ENCODE measurements at regions not wholly inside any gene's neighbourhood (a gene's known extent, or its start where the extent isn't known, plus 50 kb on each side); places are given as distances from the start of the nearest gene placed in this dataset.
"Not testable (repeated sequence)": the region's sequence is repeated elsewhere in the genome, so short reads cannot be mapped to it uniquely, and the experiment has no call there.

DNA sequence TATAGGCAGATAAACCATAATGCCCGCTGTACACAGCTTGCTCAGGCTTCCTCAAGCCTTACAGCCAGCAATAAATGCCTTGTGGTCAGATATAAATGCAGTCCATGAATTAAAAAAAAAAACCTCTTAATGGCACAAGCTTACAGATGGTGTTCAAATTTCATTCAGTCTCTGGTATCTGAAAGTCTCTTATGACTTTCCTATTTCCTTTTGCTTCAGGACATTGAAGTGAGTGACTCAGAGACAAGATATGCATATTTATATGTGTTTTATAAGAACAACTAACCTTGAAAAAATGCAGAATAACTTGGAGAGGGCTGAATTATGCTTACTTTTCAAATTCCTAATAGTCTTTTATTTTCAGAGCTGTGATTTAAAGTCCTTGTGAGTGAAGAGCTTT is 426.9 kb upstream of the MIS18BP1 start:
- Mint-ChIP-seq H3K27me3 (ENCODE audit: low read depth) (no peaks in the 10 kb centered on the region), H3K27ac (no peak overlapping the region), H3K4me1 (ENCODE audit: low read depth) (no peaks in the 10 kb centered on the region), H3K36me3 (ENCODE audit: low read depth) (no peaks in the 10 kb centered on the region), H3K4me3 (no peak overlapping the region), H3K9me3 (peaks cover 12% of the 10 kb centered on the region)

DNA sequence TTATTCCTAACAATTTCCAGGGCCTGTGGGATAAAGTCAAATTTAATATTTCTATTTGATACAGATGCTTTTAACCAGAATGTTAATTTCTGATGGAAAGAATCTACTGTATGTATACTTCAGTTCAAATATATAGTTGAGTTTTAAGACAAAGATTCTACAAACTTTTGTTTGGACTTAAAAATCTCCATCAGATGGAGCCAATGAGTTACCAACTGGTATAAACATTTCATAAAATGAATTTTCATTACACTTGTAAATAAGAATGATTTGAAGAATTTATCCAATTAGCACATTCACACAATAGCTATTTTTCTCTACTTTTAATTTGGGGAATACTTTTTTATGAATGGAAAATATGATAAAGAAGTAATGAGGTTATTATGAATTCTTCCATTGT is 425.2 kb upstream of the MIS18BP1 start:
- H3K4me1 Mint-ChIP-seq (ENCODE audit: low read depth), result no peaks in the 10 kb centered on the region
- H3K27ac Mint-ChIP-seq, result no peak overlapping the region
- H3K9me3 Mint-ChIP-seq, result peaks cover 13% of the 10 kb centered on the region
- no peaks in the 10 kb centered on the region for H3K36me3 Mint-ChIP-seq (ENCODE audit: low read depth)
- H3K4me3 Mint-ChIP-seq, result no peak overlapping the region
- H3K27me3 Mint-ChIP-seq (ENCODE audit: low read depth), result no peaks in the 10 kb centered on the region

DNA sequence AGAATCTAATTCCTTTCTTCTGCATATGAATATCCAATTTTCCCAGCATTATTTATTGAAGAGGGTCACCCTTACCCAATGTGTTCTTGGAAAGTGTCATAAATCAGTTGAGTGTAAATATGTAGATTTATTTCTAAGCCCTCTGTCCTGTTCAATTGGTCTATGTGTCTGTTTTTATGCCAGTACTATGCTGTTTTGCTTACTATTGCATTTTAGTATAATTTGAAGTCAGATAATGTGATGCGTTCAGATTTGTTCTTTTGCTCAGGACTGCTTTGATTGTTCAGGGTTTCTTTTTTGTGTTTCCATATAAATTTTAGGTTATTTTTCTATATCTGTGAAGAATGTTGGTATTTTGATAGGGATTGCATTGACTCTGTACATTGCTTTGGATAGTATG is 420.4 kb upstream of the MIS18BP1 start:
- H3K36me3 Mint-ChIP-seq (ENCODE audit: low read depth), result no peaks in the 10 kb centered on the region
- no peak overlapping the region for H3K27ac Mint-ChIP-seq
- no peak overlapping the region for H3K4me3 Mint-ChIP-seq
- no peaks in the 10 kb centered on the region for H3K4me1 Mint-ChIP-seq (ENCODE audit: low read depth)
- peaks cover 8% of the 10 kb centered on the region for H3K9me3 Mint-ChIP-seq
- no peaks in the 10 kb centered on the region for H3K27me3 Mint-ChIP-seq (ENCODE audit: low read depth)

DNA sequence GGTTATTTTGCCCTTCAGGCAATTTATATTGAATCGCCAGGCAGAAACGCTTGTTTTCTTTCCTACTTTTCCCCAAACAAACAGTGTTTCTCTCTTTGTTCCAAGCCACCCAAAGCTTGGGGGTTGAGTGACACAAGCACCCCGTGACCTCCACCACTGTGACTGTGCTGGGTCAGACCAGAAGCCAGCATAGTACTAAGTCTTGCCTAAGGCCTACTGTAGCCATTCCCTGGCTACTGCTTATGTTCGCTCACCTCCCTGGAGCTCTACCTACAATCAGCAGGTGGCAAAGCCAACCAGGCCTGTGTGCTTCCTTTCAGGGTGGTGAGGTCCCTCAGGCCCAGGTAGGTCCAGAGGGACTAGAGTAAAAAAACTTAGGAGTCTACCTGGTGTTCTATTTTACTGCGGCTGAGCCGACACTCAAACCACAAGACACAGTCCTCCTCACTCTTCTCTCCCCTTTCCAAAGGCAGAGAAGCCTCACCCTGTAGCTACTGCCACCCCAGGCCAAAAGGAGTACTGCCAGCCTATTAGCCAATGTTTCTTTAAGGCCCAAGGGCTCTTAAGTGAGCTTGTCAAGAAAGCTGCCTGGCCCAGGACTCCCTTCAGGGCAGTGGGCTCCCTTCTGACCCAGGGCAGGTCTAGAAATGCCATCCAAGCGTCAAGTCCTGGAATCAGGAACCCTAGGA is 411.8 kb upstream of the MIS18BP1 start:
- H3K27me3 Mint-ChIP-seq (ENCODE audit: low read depth), result no peaks in the 10 kb centered on the region
- H3K4me3 Mint-ChIP-seq, result no peak overlapping the region
- H3K9me3 Mint-ChIP-seq, result peaks cover 53% of the 10 kb centered on the region
- no peaks in the 10 kb centered on the region for H3K36me3 Mint-ChIP-seq (ENCODE audit: low read depth)
- no peaks in the 10 kb centered on the region for H3K4me1 Mint-ChIP-seq (ENCODE audit: low read depth)
- no peak overlapping the region for H3K27ac Mint-ChIP-seq

DNA sequence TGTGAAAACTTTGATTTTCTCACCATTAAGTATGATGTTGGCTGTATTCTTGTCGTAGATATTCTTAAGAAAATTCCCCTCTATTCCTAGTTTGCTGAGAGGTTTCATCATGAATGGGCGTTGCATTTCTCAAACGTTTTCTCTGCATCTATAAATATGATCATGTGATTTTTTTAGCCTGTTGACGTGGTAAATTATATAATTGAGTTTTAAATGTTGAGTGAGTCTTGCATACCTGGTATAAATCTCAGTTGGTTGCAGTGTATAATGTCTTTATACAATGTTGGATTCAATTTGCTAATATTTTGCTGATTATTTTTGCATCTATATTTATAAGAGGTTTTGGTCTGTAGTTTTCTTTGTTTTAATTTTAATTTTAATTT is 405.9 kb upstream of the MIS18BP1 start:
- Mint-ChIP-seq H3K27ac (no peak overlapping the region), H3K27me3 (ENCODE audit: low read depth) (no peaks in the 10 kb centered on the region), H3K4me1 (ENCODE audit: low read depth) (no peaks in the 10 kb centered on the region), H3K36me3 (ENCODE audit: low read depth) (no peaks in the 10 kb centered on the region), H3K4me3 (no peak overlapping the region), H3K9me3 (peaks cover 32% of the 10 kb centered on the region)

DNA sequence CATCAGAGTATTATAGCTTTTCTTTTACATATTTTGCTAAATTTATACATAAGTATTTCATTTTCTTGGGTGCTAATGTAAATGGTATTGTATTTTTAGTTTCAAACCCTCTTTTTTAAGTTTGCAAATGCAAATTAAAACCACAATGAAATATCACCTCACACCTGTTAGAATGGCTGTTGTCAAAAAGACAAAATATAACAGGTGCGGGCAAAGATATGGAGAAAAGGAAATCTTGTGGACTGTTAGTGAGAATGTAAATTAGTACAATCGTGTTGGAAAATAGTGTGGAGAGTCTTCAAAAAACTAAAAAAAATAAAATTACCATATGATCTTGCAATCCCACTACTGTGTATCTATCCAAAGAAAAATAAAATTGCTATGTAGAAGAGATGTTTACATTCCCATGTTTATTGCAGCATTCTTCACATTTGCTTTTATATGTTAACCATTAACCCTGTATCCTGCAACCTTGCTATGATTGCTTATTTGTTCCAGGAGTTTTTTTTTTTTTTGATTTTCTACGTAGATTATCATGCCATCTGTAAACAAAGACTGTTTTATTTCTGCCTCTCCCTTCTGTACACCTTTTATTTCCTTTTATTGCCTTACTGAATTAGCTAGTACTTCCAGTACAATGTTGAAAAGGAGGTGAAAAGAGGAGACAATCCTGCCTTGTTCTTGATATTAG is 405.4 kb upstream of the MIS18BP1 start:
- Mint-ChIP-seq H3K4me3 (no peak overlapping the region), H3K27me3 (ENCODE audit: low read depth) (no peaks in the 10 kb centered on the region), H3K27ac (no peak overlapping the region), H3K36me3 (ENCODE audit: low read depth) (no peaks in the 10 kb centered on the region), H3K9me3 (peaks cover 29% of the 10 kb centered on the region), H3K4me1 (ENCODE audit: low read depth) (no peaks in the 10 kb centered on the region)

DNA sequence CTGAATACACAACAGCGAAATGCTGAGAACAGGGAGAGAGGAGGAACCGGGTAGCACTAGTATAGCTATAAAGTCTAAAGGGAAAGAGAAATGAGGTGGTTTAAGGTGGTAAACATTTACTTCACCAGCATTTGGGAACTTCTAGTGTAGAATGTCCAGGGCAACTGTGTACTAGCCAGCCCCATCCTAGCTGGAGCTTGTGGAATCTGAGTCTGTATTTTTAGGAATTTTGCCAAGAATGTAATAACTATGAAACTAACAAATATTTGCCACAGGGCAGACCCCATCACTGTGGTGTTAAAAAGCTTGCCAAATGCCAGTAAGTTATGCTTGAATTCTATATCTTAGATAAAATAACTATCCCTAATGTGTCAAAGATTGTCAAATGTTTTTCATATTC is 398.9 kb upstream of the MIS18BP1 start:
- Mint-ChIP-seq H3K4me3 (no peak overlapping the region), H3K27ac (no peak overlapping the region), H3K9me3 (peaks cover 25% of the 10 kb centered on the region), H3K36me3 (ENCODE audit: low read depth) (no peaks in the 10 kb centered on the region), H3K27me3 (ENCODE audit: low read depth) (no peaks in the 10 kb centered on the region), H3K4me1 (ENCODE audit: low read depth) (no peaks in the 10 kb centered on the region)

DNA sequence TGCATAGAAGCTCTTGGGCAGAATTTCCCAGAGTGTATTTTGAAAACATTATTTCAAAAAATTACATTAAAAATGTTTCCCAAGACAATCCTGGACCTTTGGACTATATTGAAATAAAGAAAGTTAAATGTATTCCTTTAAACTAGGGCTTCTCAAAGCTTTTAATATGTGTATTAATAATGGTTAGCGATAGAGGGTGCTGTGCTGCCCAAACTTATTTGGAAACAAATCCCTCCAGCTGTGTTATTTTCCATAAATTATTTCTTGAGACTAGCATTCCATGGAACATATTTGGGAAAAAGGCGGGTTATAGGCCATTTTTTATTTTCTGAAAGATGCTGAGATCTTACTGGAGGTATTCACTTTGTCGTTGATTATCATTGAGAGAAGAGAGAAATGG is 397.8 kb upstream of the MIS18BP1 start:
- H3K27me3 Mint-ChIP-seq (ENCODE audit: low read depth), result no peaks in the 10 kb centered on the region

DNA sequence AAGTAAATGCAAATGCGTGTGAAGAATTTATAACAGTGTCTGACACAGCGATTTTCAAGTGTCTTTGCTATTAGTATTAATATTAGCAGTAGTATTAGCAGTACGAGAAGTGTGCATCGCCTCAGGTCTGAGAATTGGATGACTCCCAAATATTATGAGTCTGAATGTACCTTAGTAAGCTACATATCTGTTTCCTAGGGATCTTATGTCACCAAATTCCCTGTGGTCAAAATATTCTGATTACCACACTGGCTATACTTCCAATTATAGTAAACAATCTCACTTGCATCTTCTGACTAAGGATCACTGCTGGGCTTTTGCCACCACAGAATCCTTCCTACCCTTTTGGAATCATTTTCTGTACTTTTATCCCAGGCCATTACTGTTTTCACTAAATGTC is 396.0 kb upstream of the MIS18BP1 start:
- H3K27ac Mint-ChIP-seq, result no peak overlapping the region
- H3K9me3 Mint-ChIP-seq, result peaks cover 19% of the 10 kb centered on the region
- no peaks in the 10 kb centered on the region for H3K27me3 Mint-ChIP-seq (ENCODE audit: low read depth)
- no peaks in the 10 kb centered on the region for H3K4me1 Mint-ChIP-seq (ENCODE audit: low read depth)
- no peak overlapping the region for H3K4me3 Mint-ChIP-seq
- H3K36me3 Mint-ChIP-seq (ENCODE audit: low read depth), result no peaks in the 10 kb centered on the region

More for the DNA sequence above, 397.8 kb upstream of the MIS18BP1 start:
- no peaks in the 10 kb centered on the region for H3K36me3 Mint-ChIP-seq (ENCODE audit: low read depth)
- no peaks in the 10 kb centered on the region for H3K4me1 Mint-ChIP-seq (ENCODE audit: low read depth)
- H3K27ac Mint-ChIP-seq, result no peak overlapping the region
- H3K4me3 Mint-ChIP-seq, result no peak overlapping the region
- peaks cover 19% of the 10 kb centered on the region for H3K9me3 Mint-ChIP-seq

DNA sequence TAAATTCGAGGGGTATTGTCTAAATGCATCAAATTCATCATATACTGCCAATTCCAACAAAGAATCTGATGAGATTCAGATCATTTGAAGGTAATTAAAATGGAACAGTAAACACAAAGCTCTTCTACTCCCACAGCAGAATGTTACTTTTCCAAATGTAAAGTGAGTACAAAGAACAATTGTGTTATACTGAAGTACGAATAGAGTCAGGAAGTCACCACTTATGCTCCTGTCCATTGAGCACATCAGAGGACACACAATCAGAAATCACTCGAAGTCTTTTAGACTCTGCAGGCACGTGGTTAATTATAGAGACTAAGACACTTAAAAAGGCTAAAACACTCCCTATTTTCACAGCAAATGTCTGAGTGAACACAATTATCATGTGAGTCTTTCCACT is 388.5 kb upstream of the MIS18BP1 start:
- no peaks in the 10 kb centered on the region for H3K36me3 Mint-ChIP-seq (ENCODE audit: low read depth)
- peaks cover 16% of the 10 kb centered on the region for H3K9me3 Mint-ChIP-seq
- no peaks in the 10 kb centered on the region for H3K27me3 Mint-ChIP-seq (ENCODE audit: low read depth)
- no peak overlapping the region for H3K27ac Mint-ChIP-seq
- no peak overlapping the region for H3K4me3 Mint-ChIP-seq
- H3K4me1 Mint-ChIP-seq (ENCODE audit: low read depth), result no peaks in the 10 kb centered on the region

DNA sequence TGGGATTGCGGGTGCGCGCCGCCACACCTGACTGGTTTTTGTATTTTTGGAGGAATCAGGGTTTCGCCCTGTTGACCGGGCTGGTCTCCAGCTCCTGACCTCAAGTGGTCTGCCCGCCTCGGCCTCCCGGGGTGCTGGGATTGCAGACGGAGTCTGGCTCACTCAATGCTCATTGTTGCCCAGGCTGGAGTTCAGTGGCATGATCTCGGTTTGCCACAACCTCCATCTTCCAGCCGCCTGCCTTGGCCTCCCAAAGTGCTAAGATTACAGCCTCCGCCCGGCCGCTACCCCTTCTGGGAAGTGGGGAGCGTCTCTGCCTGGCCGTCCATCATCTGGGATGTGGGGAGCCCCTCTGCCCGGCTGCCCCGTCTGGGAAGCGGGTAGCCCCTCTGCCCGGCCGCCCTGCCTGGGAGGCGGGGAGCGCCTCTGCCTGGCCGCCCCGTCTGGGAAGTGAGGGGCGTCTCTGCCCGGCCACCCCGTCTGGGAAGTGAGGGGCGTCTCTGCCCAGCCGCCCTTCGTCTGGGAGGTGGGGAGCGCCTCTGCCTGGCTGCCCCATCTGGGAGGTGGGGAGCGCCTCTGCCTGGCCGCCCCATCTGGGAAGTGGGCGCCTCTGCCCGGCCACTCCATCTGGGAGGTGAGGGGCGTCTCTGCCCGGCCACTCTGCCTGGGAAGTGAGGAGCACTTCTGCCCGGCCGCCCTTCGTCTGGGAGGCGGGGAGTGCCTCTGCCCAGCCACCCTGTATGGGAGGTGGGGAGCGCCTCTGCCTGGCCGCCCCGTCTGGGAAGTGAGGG is 381.8 kb upstream of the MIS18BP1 start:
- H3K27me3 Mint-ChIP-seq (ENCODE audit: low read depth); H3K4me1 Mint-ChIP-seq (ENCODE audit: low read depth); H3K36me3 Mint-ChIP-seq (ENCODE audit: low read depth); H3K4me3 Mint-ChIP-seq; H3K27ac Mint-ChIP-seq: not testable (repeated sequence)
- peaks cover 23% of the 10 kb centered on the region for H3K9me3 Mint-ChIP-seq

DNA sequence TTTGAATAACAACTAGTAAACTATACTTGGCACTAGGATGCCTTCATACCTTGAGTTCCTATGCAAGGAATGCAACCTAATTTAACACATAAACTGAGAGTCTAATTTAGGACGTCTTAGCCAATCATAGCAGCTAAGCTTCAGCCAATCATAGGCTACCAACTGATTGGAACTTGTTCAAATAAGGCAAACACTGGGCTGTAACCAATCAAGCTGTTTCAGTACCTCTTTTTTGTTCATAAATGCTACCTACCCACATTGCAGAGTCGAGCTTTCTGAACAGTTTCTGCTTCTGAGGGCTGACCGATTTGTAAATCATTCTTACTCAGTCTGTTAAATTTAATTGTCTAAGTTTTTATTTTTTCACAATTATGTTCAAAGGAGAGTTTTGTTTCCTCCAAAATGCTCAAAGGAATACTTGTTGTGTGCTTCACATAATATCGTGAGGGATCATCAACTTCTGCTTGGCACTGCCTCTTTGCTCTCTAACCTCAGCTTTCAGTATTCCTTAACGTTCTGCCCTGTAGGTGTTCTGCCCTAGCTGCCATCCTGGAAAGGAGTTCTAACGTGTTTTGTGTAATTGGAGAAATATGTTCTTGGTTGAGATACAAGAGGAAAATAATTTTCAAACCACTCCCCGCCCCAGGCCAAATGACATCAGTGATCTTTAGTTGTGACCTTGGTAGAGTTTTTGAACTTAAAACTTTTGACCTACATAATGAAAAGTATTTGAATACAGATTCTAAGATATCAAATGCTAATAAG is 380.4 kb upstream of the MIS18BP1 start:
- Mint-ChIP-seq H3K4me3 (no peak overlapping the region), H3K36me3 (ENCODE audit: low read depth) (no peaks in the 10 kb centered on the region), H3K27ac (no peak overlapping the region), H3K4me1 (ENCODE audit: low read depth) (no peaks in the 10 kb centered on the region), H3K9me3 (peaks cover 19% of the 10 kb centered on the region), H3K27me3 (ENCODE audit: low read depth) (no peaks in the 10 kb centered on the region)

DNA sequence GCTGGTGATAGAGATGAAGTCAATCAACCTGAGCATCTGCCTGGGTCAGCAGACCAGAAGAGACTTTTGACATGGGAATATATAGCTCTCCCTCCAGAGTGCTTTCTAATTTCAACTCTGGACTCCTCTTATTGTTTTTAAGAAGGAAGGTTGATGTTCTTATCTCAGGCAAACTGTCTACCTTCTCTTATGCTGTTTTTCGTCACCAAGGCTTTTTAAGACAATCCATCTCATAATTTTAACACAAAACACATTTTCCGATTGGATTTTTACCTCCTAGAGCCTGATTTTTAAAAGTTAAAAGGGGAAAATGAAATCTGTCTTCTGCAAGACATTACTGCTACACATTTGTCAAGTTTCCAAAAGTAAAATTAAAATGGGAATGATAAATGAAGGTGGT is 368.7 kb upstream of the MIS18BP1 start:
- no peaks in the 10 kb centered on the region for H3K4me1 Mint-ChIP-seq (ENCODE audit: low read depth)
- H3K27me3 Mint-ChIP-seq (ENCODE audit: low read depth), result no peaks in the 10 kb centered on the region
- peaks cover 27% of the 10 kb centered on the region for H3K9me3 Mint-ChIP-seq
- H3K27ac Mint-ChIP-seq, result no peak overlapping the region
- no peaks in the 10 kb centered on the region for H3K36me3 Mint-ChIP-seq (ENCODE audit: low read depth)
- H3K4me3 Mint-ChIP-seq, result no peak overlapping the region

DNA sequence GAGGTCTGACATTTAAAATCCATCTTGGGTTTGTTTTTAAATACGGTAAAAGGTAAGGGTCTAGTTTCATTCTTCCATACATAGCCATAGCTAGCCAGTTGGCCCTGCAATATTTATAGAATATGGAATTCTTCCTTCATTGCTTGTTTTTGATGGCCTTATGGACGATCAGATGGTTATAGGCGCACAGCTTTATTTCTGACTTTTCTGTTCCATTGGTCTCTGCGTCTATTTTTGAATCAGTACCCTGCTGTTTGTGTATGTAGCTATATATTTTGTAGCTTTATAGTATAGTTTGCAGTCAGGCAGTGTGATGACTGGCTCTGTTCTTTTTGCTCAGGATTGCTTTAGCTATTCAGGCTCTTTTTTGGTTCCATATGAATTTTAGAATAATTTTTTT is 366.8 kb upstream of the MIS18BP1 start:
- Mint-ChIP-seq H3K27me3 (ENCODE audit: low read depth) (no peaks in the 10 kb centered on the region), H3K4me3 (no peak overlapping the region), H3K36me3 (ENCODE audit: low read depth) (no peaks in the 10 kb centered on the region), H3K9me3 (peaks cover 21% of the 10 kb centered on the region), H3K4me1 (ENCODE audit: low read depth) (no peaks in the 10 kb centered on the region), H3K27ac (no peak overlapping the region)

Measured in T-helper 1 cell treated with Interleukin-12 subunit alpha and Interleukin-12 subunit beta and Interleukin-4 antibody, amounts not matched to agents 30 μg/mL and 1 μg/mL, for 36 hours (primary cell).